ENCODE measurements at regions not wholly inside any gene's neighbourhood (a gene's known extent, or its start where the extent isn't known, plus 50 kb on each side); places are given as distances from the start of the nearest gene placed in this dataset.

- TF ChIP-seq POLR2AphosphoS5 (IDR thresholded peaks at IDR 0.05) = no peak
- TF ChIP-seq CTCF (IDR thresholded peaks at IDR 0.05) = no peak
- no peak for TF ChIP-seq POLR2A (IDR thresholded peaks at IDR 0.05)
Observed at GRCh38 chr4:86431543-86432116, 71.8 kb upstream of the MAPK10 start.
